NCI-H2029 (cell line): ENCODE measurements at regions not wholly inside any gene's neighbourhood (a gene's known extent, or its start where the extent isn't known, plus 50 kb on each side); places are given as distances from the start of the nearest gene placed in this dataset.
"Not testable (repeated sequence)": the region's sequence is repeated elsewhere in the genome, so short reads cannot be mapped to it uniquely, and the experiment has no call there.

Experiments used
- DNase-seq: peaks from one replicate; lab custom pipeline; 2025; lab: John Stamatoyannopoulos, UW

DNA sequence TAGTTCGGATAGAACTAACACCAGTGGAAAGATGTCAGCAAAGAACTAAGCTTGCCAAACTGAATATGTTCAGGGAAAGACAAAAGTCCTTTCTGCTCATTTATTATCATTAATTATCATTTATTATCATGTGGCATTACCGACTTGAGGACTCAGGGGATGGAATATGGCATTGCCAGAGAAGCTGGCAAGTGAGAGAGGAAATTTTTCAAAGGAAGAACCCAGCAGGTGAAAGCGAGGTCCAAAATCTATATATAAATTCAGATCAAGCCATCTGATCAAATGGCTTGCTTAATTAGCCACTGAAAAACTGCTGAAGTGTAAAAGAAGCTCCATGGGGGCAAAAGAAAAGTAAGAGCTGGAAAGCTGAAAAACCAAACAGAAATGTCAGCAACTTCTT, 1049.6 kb upstream of the SEMA6A start:
- DNase-seq: no peak

DNA sequence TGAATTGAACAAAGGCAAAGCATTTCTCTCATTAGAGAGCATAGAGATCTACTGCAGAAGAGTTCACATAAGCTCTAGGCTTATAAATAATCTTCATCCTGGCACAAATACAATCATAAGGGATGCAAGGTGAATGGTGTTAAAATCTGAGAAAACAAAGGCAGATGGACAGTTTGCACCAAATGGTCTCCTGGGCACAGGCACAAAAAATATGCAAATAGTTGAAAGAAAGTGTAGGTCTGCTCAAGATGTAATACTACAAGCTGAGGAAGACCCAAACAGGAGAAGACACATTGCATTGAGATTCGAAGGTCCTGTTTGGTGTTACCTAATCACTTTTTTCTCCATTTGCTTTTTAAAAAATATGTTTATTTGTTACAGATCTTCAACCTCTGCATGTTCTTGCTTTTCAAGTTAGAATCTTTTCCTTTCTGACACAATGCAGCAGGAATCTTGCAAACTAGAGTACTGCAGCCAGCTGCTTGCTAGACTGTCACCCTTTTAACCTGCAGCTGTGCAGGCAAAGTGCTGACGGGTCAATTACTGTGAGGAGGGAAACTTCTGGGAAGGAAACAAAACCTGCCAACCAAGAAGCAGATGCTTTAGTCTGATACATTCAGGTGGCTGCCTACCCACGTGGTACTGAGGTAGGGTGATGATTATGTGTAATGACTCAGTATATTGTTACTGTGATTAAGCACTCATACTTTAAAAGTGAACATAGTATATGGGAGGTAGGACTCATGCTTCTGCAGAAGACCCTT, 1048.6 kb upstream of the SEMA6A start:
- DNase-seq: no peak

DNA sequence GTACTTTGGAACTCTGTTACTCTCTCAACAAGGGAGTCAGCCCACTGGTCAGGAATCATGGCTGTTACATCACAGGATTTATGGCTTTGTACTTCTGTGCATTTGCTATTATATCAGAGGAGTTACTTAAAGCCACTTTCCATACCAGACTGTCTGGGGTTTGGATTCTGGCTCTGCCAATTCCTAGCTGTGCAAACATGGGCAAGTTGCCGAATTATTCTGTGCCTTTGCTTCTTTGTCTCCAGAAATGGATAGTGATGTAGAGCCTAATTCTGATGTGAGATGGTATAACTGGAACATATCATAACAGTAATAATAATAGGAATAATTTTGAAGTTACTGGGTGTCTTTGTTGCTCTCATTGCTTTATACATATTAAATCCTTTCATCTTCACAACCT, 1047.3 kb upstream of the SEMA6A start:
- no peak for DNase-seq

DNA sequence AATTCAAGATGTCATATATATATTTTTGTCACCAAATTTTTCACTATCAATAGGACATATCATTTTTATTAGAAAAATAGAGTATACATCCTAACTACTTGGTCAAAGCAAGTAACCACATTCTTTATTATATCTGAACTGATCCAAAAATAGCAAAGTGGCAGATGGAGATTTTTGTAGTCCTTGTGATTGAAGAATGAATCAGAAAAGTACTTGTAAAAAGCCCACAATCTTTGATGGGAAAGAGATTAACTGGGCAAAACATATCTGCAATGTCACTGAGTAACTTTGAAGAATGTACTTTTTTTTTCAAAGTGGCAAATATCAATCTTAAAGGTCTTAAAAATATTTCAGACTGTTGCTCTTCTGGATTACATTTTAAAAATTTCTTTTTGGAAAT, 1040.6 kb upstream of the SEMA6A start:
- no peak for DNase-seq

DNA sequence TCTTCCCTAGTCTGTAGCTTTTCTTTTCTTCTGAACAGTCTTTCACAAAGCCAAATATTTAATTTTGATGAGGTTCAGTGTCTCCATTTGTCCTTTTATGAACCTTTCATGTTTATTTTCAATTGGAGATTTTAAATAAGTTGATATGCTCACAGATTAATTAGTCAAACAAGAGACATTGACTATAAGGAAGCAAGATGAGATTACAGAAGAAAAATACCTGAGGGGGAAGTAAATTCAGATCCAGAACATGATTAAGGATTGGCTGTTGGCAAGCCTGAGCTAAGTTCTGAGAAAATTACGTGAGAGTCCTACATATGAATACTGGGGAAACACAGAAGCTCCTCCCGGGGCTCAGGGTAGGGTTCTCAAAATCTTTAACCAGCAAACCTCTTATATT, 1039.8 kb upstream of the SEMA6A start:
- DNase-seq: no peak

DNA sequence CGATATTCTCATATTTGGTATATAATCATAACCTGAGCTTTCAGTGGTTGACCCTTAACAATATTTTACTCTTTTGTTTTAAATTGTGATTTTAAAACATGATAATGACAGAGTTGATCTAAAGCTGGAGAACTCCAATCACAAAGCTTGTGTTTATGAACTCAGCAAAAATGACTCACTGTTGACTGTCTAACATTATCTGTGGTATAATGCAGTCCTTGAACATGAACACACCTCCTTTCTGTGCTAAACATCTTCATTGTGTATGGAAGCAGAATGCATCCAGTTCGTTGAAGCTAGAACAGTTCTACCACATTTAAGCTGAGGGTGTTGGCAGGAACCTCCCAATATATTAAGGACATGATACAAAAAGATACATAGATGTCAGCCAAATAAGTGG, 1030.2 kb upstream of the SEMA6A start:
- DNase-seq: no peak

DNA sequence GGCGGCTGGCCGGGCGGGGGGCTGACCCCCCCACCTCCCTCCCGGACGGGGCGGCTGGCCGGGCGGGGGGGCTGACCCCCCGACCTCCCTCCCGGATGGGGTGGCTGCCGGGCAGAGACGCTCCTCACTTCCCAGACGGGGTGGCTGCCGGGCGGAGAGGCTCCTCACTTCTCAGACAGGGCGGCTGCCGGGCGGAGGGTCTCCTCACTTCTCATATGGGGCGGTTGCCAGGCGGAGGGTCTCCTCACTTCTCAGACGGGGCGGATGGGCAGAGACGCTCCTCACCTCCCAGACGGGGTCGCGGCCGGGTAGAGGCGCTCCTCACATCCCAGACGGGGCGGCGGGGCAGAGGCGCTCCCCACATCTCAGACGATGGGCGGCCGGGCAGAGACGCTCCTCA, 1025.2 kb upstream of the SEMA6A start:
- DNase-seq: not testable (repeated sequence)

DNA sequence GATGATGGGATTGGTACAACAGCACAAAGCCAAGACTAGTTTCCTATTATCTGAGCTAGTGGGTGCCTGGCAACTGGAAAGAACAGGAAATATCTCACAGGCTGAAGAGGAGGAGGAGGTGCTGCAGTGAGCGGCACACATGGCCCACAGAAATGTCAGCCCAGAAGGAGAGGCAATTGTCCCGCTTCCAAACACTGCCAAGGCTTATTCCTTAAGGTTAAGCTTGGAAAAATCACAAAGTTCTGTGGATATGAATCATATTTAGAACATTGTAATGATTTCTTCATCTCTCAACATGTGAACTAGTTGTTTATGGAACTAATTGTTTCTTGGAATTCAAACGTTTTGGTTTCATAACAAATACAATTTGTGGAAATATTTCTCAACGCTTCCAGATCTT, 1019.5 kb upstream of the SEMA6A start:
- no peak for DNase-seq

DNA sequence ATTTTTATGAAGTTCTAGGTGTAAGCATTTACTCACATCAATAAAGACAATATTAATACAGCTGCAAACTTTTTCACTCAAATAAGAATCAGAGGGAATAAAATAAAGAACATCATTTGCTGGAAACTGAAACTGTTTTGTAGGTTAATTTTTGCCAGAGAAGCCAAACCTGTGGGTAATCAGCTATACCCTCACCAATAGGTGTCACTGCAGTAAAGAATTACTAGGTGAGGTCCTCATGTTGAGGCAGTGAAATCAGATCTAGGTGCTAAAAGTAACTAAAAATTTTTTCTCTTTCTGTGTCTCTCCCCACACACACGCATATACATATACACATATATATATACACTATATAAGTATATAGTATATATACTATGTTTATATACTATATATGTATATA, 1016.3 kb upstream of the SEMA6A start:
- no peak for DNase-seq

DNA sequence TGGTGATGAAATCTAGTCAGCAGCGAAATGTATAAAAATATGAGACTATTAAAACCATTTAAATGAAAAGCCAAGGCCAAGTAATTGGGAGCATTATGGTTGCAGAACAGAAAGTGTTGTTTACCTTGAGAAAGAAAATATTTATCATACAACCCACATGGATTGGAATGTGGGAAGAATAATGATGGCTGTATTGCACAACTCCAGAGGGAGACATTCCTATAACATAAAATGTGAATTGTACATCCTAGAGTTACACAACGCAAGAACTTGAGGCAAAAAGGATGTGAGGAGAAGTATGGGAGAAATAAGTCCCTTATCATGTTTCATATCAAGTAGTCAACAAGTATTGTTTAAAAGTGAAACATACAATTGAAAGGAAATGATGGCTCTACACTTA, 1014.0 kb upstream of the SEMA6A start:
- no peak for DNase-seq

DNA sequence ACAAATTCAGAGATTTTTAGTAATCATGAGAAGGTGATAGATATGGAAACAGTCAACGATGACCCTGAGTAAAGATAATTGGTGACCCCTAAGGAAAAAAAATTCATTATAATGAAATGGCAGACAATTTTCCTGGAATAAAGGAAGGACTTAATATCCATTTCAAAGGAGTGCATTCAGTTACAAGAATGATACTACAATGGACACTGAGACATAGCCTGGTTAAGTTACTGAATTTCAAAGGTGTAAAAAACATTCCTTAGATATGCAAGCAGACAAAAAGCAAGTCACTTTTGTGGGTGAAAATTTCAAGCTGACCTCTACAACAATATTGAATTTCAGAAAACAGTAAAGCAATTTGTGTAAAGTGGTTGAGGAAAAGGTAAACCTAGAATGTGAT, 1012.5 kb upstream of the SEMA6A start:
- no peak for DNase-seq

DNA sequence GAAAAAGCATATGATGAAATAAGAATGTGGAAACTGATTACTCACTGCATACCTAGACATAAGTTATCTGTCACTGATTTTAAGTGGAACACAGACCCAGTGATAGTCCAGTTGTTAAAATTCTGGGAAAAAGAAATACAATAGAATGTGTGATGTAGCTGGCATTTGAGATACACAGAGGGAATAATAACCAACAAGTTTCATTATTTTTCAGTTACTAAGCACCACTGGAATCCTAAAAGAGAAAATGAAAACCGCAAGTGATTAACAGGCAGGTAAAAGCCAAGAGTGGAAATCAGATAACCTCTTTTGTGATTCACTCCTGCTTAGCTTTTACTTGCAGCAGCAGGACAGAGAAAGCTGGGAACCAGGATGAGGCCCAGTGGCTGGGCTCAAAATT, 994.0 kb upstream of the SEMA6A start:
- DNase-seq: no peak

DNA sequence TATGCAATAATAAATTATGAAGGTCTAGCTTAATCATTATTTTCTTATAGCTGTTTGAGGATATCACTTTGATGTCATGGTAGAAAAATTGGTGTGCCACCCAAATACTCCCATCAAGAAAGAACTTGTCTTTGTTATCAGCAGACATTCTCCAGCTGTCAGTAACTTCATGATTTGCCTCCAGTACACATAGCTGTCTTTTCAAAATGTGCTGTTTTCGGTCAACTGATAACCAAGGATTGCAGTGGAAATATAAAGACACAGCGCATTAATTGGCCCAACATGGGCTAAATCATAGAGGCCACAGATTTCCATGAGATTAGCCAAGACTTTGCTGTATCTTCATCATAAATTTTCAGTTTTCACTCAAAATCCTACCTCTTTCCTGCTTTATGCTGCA, 993.5 kb upstream of the SEMA6A start:
- no peak for DNase-seq

DNA sequence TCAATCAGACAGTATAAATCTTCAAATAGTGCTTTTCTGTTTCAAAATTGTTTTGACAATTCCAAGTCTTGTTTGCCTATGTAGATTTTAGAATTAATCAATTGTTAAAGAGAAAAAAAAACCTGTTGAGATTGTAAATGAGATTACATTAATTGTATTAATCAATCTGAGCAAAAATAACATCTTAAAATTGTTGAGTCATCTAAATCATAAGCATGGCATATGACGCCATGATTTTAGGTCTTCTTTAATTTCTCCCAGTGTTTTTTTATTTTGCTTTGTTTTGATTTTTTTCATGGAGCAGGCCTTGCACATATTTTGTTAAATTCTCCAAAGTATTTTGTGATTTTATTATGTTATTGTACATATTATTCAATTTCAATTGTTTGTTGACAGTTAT, 988.0 kb upstream of the SEMA6A start:
- DNase-seq: no peak

DNA sequence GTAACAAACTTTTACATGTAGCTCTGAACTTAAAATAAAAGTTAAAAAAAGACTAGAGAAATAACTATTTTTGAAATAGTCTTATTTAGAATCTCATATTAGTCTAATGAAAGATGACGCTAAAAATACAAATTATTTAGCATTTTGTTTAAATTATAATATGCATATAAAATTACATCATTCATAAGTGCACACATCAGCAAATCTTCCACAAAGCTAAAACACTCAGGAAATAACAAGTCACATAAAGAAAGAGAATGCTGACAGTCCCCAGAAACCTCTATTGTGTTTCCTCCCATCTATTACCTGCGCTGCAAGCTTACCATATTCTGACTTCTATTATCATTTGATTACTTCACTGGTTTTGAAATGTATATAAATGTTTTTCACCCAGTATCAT, 986.9 kb upstream of the SEMA6A start:
- no peak for DNase-seq

DNA sequence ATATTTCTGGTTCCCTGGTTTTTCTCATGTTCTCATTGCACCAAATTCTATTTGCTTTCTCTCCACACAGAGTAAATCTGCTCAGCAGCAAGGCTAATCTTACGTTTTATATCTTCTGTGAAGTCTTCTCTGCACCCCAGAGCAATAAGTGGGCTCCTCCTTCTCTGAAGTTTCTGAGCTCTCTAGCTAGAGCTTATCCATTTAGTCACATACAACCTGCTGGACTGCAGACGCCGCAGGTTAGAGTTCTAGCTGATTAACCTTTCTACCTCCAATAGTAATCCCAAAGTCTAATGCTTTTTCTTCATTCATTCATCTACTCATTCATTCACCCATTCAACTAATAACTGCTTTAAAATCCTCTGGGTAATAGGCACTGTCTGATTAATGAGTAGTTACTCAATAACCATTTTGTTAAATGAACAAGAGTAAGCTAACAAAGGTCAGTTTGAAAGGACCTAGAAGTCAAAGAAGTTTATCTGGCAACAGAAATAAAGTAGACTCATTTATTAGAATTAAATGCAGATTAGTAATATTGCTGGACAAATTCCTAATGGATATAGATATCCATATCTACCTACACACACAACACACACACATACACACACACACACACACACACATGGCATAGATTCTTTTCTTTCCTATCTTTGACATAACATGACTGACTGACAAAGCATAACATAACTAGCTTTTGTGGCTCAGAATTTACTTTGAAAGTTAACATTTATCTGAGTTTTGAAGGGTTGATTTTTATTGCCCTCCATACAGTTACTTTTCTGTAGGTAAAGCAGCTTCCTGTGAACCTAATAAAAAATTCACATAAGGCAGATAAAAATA, 984.6 kb upstream of the SEMA6A start:
- no peak for DNase-seq

DNA sequence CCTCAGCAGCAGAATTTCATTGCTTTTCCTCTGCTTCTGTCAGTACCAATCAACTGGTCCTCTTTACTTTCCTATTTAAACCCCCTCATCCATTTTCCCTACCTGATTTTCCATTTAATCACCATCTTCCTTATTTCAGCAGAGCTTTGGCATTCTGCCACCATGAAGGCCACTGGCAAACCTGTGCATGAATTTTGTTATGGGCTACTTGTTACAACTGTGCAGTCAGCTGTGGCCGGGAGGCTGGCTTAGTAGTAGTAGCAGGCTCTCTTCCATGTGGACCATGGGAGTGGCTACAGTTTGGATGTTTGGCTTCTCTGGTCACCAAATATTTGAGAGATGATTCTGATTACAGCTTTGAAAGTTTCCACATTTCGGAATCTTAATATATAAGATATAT, 976.6 kb upstream of the SEMA6A start:
- DNase-seq: no peak

DNA sequence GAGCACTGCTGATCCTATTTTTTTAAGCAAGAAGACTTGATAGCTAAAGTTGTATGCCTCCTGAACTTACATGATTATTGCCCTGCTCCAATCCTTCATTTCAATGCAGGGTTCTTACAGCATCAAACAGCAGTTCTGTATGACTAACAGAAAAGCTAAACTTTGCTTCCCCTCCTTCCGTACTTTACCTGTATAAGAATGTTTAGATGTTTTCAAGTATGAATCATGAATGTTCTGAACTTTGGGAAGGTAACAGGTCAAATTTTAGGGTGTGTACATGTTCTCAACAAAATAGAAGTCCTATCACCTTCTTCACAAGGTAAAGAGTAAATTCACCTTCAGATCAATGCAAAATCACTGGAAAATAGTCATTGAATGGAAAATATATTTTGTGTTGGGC, 972.6 kb upstream of the SEMA6A start:
- DNase-seq: no peak

DNA sequence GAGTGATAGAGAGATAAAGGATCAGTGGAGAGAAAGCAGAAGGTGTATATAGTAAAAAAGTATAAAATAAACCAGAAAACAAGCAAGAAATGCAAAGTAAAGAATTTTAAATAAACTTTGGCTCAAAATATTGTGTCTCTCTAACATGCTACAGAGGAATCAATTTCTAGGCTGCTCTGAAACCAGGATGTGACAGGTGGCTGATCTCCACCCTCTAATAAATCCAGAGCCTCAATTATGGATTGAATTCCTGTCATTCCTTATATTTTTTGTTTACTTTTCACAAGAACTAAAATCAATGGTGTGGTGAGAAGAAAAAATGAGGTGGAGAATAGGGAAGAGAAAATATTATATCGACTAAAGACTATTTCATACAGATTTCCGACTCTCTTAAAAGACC, 965.1 kb upstream of the SEMA6A start:
- DNase-seq: no peak

DNA sequence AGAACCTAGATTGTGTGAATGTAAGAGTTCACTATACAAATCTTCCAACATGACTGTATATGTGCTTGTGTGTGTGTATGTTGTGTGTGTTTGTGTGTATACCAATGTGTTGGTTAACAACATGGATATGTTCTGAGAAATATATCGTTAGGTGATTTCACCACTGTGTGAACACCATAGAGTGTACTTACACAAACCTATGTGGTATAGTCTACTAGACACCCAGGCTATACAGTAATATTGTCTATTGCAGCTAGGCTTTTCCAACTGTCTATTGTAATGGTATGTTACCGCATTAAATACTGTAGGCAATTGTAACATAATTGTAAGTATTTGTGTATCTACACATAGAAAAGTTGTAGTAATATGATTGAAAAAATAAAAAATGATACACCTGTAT, 959.2 kb upstream of the SEMA6A start:
- no peak for DNase-seq

DNA sequence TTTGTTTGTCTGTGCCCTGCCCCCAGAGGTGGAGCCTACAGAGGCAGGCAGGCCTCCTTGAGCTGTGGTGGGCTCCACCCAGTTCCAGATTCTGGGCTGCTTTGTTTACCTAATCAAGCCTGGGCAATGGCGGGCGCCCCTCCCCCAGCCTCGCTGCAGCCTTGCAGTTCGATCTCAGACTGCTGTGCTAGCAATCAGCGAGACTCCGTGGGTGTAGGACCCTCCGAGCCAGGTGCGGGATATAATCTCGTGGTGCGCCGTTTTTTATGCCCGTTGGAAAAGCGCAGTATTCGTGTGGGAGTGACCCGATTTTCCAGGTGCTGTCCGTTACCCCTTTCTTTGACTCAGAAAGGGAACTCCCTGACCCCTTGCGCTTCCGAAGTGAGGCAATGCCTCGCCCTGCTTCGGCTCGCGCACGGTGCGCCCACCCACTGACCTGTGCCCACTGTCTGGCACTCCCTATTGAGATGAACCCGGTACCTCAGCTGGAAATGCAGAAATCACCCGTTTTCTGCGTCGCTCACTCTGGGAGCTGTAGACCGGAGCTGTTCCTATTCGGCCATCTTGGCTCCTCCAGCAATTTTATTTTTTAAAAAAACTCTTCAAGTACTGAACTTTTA, 958.5 kb upstream of the SEMA6A start:
- not testable (repeated sequence) for DNase-seq

DNA sequence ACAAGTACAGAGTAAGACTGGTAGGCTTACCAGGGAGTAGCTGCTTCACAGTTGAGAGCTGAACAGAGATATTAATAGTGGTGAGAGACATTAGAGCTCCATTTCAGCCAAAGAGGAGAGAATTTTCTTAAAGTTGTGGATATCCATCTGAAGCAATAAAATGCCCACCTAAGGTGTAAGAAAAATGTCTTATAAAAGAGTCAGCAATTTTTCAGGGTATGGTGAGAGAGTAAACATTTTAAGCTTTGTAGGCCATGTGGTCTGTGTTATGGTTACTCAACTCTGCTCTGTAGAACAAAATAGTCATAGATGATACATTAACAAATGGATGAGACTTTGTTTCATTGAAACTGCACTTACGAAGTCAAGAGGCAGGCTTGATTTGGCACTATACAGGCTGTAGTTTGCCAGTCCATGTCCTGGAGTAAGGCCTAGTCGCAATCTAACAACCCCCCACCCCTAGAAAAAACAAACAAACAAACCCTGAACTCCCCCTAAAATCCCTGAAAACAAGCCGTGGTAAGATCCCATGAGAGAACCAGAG, 945.4 kb upstream of the SEMA6A start:
- no peak for DNase-seq

DNA sequence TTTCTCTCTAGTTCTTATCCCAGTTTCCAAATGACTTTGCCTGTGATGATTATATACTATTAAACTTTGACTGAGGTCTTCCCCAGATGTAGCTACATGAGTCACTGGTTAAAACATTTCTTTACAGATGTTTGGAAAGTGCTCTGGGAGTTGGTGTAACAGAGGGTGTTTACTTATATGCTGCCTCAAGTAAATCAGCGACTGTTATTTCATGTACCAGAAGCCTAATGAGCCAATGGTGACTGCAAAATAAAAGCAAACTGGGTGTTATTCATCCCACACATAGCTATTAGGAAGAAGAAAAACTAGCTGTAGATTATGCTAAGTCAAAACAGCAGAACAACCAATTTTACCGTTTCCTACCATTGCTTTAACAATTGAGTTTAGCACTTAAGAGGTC, 929.7 kb upstream of the SEMA6A start:
- no peak for DNase-seq
